ENCODE measurements at regions not wholly inside any gene's neighbourhood (a gene's known extent, or its start where the extent isn't known, plus 50 kb on each side); places are given as distances from the start of the nearest gene placed in this dataset.

GRCh38 chr2:120444691-120445240 lies 98.8 kb downstream of the INHBB start:
- TF ChIP-seq CTCF (IDR thresholded peaks at IDR 0.05; ENCODE audit: poor library complexity) (no peak), EZH2phosphoT487 (IDR thresholded peaks at IDR 0.05; ENCODE audit: low read depth, severe bottlenecking, unreplicated experiment) (no peak), EZH2 (IDR thresholded peaks at IDR 0.05; ENCODE audit: borderline replicate concordance) (no peak)

All from hepatocyte (in vitro differentiated cells).